PC-3 (cell line): ENCODE measurements at regions not wholly inside any gene's neighbourhood (a gene's known extent, or its start where the extent isn't known, plus 50 kb on each side); places are given as distances from the start of the nearest gene placed in this dataset.

ENCODE experiments used
- CTCF ChIP-seq: fragments of 300-600 bp; sonication (generic); conservative IDR thresholded peaks from 2 replicates; pipeline ENCODE4 v1.5.1; 2017; ENCODE audit warnings: antibody characterized with exemption, low read depth, mild to moderate bottlenecking, low read length
- EZH2 ChIP-seq: fragments of 300-600 bp; sonication (generic); IDR thresholded peaks from one replicate; pipeline ENCODE4 v1.6.1; 2017; ENCODE audit warnings: antibody characterized with exemption, mild to moderate bottlenecking, low read length; ENCODE audit not compliant: unreplicated experiment
- EZH2phosphoT487 ChIP-seq: fragments of 300-600 bp; sonication (generic); IDR thresholded peaks from 2 replicates; pipeline ENCODE4 v1.6.1; 2018; ENCODE audit warnings: mild to moderate bottlenecking, antibody characterized with exemption, low read length, borderline replicate concordance

DNA sequence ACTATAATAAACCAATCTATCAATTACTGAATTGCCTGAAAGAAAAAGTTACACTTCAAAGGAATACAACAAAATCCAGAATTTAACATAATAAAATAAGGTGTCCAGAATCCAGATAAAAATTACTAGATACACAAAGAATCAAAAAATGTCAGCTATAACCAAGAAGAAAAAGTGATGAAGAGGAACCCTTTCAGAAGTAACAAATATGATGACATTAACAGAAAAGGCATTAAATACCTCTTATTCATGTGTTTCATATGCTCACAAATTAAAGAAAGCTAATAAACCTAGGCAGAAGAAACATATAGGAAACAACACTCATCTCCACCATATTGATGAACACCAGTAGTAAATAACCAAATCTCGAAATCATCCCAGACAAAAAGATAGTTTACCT, 722.8 kb downstream of the ADCYAP1 start:
- TF ChIP-seq CTCF: no peak
- no peak for TF ChIP-seq EZH2
- TF ChIP-seq EZH2phosphoT487: no peak
